ENCODE measurements at regions not wholly inside any gene's neighbourhood (a gene's known extent, or its start where the extent isn't known, plus 50 kb on each side); places are given as distances from the start of the nearest gene placed in this dataset.
"Not testable (repeated sequence)": the region's sequence is repeated elsewhere in the genome, so short reads cannot be mapped to it uniquely, and the experiment has no call there.

DNA sequence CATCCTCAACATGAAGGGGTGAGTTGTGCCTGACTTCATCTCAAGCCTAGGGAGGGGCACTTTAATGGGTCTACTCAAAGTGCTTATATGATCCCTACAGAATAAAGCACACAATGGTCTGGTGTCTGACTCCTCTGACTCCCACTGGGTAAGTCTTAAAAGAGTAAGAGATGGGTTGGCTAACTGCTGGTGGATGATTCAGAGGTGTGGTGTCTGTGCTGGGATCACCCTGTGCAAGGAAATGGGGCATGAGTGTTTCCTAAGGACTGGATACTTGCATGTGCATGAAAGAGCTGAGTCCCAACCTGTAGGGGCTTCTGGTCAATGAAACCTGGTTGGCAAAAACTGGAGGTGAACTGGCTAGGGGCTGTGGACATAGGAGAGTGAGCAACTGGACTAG lies 158.8 kb downstream of the IL20RB start:
- DNase-seq (ENCODE audit: low spot score): no peak

GRCh38 chr3:137121704-137122314 lies 164.0 kb downstream of the IL20RB start:
- DNase-seq (ENCODE audit: low spot score): no peak

GRCh38 chr3:137131081-137131480 lies 173.3 kb downstream of the IL20RB start:
- no peak for DNase-seq (ENCODE audit: low spot score)

- DNase-seq (ENCODE audit: low spot score): no peak
Measured at GRCh38 chr3:137134431-137134830, 176.6 kb downstream of the IL20RB start.

GRCh38 chr3:137148406-137148805 lies 190.6 kb downstream of the IL20RB start:
- no peak for DNase-seq (ENCODE audit: low spot score)

DNA sequence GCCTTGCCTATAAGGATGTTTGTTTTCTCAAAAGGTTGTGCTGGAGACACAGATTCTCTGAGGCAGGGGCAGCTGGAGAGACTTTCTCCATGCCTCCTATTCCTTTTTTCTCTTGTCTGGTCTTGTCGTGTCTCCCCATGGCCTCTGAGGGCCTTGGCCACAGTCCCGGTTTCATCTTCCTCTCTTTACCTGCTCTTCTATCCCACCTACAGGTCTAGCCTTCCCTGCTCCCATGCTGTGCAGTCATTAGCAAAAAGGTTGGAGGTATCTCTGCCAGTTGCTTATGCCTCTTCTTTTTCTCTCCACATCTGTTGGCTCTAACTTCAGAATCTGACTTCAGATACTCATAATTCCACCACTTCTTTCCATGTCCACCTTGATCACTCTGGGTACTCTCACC lies 191.1 kb downstream of the IL20RB start:
- no peak for DNase-seq (ENCODE audit: low spot score)

DNA sequence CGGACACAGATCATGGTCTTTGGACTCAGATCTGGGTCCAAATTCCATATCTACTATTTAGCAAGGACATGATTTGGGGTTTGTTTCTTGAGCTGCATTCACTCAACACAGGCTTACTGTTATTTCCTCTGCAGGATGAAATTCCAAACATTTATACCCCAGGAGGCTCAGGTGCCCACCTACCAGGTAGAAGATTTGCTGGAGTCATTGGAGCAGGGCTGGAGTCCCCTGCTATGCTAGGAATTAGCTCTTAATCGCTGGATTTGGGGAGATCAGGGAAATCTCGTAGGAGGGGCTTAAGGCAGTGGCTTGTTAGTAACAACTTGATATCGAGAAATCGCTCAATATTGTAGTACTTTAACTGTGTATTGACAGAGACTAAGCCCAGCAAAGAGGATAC lies 193.0 kb downstream of the IL20RB start:
- DNase-seq (ENCODE audit: low spot score): no peak

- not testable (repeated sequence) for DNase-seq (ENCODE audit: low spot score)
Measured at GRCh38 chr3:137153046-137153445, 195.3 kb downstream of the IL20RB start.

DNA sequence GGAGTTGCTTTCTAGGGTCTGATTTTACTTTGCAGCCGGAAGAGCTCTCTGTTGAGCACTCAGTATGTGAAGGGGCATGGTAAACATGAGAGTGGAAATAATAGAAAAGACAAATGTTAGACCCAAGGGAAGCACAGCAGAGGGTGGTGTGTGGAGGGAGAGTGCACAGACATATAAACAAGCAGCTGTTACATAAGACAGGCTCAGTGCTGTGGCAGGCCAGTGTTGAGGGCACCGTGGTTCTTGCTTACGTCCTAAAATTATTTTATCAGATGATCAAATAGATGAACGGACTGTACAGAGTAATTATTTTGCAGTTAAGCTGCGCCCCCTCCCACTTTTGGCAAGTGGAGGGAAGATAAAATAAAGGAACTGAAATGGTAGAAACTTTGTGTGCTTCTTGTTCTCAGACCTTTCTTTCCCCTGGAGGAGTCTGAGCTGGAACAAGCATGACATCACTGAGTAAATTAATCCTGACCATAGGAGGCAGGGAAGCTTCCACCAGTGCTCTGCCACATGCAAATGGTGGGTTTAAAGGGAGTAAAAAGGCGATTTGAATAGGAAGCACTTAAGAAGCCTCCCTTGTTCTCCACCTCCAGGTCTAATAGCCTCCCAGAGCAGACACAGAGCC lies 205.6 kb downstream of the IL20RB start:
- DNase-seq (ENCODE audit: low spot score): no peak

DNA sequence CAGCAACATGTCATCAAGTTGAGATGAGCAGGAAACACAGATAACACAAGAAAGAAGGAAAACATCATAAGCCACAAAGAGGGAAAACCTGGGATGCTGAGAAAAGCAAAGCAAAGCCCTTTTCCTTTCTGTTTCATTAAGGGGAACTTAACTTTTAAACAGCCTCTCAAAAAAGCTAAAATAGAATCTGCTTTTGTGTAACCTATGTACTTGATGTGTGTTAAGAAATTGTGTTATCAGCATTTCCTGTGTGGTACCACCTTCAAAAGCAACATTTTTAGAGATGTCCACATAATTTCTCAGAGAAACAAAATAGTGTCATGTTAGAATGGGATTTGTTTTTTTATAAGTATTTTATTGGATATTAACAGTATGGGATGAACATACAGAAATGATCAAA lies 206.2 kb downstream of the IL20RB start:
- no peak for DNase-seq (ENCODE audit: low spot score)

GRCh38 chr3:137165117-137165806 lies 207.5 kb downstream of the IL20RB start:
- no peak for DNase-seq (ENCODE audit: low spot score)

DNA sequence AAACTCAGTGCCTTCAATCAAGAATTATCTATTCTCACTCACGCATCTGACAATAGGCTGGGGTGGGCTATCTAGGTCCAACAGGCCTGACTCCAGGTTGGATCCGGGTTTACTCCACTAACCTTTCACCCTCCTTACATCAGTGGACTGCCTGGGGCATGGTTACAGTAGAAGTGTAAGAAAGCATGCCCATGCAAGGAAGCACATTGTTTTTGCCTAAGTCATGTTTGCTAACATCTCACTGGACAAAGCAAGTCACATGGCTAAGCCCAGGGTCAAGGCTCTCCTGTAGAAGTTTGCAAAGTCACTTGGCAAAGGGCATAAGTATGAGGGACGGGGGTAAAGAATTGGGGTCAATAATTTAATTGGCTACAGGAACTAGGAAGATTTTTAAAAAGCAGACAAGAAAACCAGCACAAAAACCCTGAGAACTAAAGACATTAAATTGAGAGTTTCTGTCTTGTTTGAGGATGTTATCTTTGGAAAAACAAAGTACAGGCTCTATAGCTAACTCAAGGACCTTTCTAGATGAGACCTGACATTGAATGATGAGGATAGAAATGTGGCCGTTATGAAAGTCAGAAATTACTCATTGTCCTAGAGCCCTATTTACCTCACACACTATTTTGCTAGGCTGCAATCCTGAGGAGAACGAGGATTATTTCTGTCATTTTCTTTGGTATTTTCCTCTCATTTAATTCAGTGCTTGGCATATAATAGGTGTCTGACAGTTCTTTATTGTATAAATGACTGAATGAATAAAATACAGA lies 214.2 kb downstream of the IL20RB start:
- DNase-seq (ENCODE audit: low spot score): no peak

DNA sequence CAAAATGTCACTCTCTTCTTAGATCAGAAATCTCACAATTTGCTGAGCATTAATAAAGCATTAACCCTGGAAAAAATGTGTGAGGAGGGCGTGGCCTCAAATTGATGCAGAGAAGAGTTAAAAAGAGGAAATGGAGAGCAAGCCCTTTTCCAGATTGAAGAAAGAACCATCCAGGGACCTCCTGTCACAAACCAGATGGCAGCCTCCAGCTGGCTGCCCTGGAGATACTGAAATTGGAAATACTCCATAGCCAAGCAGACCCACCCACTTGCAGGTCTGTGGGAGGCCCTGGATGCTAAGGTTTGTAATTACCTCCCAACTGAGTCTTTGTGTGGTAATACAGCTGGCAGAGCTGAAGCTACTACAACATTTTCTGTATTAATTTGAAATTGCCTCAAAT lies 214.9 kb downstream of the IL20RB start:
- DNase-seq (ENCODE audit: low spot score): no peak

GRCh38 chr3:137174514-137174913 lies 216.7 kb downstream of the IL20RB start:
- no peak for DNase-seq (ENCODE audit: low spot score)

GRCh38 chr3:137180220-137180619 lies 222.4 kb downstream of the IL20RB start:
- no peak for DNase-seq (ENCODE audit: low spot score)

DNA sequence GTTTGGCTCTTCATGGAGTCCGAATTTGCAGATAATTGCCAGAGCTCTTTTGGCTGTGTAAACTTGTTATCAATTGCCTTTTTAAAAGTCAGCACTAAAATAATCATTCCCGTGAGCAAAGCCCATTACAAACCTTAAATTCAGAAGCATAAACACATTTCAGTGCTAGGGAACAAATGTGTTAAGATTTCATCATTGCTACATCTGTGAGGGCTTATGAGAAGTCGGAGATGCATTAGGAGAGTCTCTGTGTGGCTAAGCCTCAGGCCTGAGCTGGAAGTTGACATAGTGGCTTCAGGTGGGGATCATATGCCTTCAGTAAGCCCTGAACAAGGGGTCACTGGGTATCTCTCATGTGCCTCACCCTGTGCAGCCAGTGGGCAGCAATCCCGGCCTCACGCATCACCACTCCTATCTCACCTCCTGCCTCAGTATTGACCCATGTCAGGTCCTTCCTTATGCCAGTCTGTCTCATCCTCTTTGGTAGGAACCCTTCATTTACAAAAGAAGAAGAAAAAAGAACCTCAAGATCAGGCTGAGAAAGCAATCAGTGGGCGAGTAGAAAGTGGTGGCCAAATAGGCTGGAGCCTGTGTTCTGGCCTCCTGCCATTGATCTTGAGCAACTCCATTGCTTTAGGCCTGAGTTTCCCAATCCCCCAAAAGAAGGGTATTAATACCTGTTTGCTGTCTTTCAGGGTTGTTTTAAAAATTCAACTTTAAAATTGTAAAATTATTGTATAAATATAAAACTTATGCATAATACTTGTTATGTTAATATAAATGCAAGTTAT lies 233.5 kb downstream of the IL20RB start:
- no peak for DNase-seq (ENCODE audit: low spot score)

- DNase-seq (ENCODE audit: low spot score): no peak
Measured at GRCh38 chr3:137191951-137192350, 234.2 kb downstream of the IL20RB start.

DNA sequence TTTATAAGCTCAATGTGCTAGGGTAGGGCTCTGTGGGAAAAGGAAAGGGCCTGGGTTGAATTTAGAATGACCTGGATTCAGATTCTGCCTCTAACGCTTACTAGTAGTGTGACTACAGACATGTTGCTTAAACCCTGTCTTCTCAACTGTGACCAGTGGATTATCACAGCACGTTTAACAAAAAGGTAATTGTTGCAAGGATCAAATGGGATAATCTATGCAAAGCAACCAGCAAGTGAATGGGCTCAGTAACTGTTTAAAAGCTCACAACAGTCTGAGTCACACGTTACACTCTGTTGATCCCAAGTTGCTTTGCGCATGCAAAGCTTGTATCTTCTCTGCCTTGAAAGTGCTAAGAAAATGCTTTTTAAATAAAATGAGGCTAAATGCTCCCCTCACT lies 236.5 kb downstream of the IL20RB start:
- no peak for DNase-seq (ENCODE audit: low spot score)

GRCh38 chr3:137198374-137198773 lies 240.6 kb downstream of the IL20RB start:
- DNase-seq (ENCODE audit: low spot score): not testable (repeated sequence)

DNA sequence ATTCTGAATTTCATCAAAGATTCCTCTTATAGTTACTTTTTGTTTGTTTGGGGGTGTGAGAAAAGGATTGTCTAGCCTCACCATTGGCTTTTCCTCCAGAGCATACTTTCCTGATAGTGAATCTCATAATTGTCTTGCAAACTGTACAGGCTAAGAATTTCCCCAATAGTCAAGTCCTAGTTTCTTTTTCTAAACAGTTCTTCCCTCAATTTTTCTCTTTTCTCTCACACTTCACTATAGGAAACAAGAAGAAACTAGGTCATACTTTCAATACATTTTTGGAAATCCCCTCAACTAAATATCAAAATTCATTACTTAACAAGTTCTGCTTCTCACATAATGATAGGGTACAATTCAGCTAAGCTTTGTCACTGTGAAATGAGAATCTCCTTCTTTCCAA lies 241.9 kb downstream of the IL20RB start:
- DNase-seq (ENCODE audit: low spot score): no peak

DNA sequence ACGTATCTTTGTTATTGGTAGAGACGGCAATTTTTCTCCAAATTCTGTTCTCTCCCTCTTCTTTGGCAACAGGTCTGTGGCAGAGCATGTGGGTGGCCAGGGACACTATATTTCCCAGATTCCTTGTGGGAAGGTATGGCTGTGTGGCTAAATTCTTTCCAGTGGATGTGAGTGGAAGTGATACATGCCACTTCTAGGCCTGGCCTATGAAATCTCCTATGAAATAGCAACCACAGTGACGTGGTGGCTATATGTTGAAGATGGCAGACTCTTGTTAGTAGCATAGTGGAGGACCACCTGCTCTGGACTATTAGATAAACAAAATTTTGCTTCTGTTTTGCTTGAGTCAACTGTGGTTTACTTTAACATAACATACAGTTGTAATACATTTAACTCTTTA lies 243.3 kb downstream of the IL20RB start:
- no peak for DNase-seq (ENCODE audit: low spot score)

- DNase-seq (ENCODE audit: low spot score): no peak
Measured at GRCh38 chr3:137202941-137203340, 245.2 kb downstream of the IL20RB start.
